Left forelimb (tissue), 1 donor: ENCODE measurements at regions not wholly inside any gene's neighbourhood (a gene's known extent, or its start where the extent isn't known, plus 50 kb on each side); places are given as distances from the start of the nearest gene placed in this dataset.

Experiments used
- DNase-seq: peaks from one replicate; pipeline ENCODE4 v3.0.0-alpha.2; 2018; ENCODE audit warnings: low spot score

DNA sequence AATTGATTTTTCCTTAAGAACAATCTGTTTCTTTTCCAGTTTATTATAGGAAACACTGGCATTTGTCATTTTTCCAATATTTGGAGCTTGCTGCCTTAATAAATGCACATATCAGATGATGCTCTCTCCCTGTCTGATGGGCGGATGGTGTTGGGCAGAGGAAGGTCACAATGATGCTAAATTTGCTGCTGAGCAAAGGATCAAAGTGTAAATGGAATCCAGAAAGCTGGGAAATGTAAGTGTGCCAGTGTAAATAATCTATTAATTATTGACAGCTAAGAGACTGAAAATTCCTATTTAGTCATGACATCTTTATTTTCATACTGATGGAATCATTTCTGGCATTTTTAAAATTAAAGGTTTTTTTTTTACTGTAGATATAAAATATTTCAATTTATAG, 243.2 kb downstream of the PTBP2 start:
- no peak for DNase-seq

DNA sequence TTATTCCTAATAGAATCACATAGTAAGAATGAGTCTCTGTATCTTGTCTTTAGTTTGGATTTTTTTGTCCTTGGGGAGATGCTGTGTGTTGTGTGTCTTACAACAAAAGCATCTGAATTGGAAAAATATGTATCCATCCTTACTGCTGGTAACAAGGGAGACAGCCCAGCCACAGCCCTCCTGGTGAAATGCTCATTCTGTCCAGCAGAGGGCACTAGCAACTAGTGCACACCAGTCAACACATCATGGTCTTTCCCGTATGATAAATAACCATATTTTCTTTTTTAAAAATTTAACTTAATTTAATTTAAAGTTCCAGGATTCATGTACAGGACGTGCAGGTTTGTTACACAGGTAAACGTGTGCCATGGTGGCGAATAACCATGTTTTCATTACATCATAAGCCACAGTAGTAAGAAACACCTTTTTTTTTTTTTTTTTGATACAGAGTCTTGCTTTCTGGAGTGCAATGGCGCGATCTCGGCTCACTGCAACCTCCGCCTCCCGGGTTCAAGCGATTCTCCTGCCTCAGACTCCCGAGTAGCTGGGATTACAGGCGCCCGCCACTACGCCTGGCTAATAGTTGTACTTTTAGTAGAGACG, 245.1 kb downstream of the PTBP2 start:
- peak; percentile 79 for DNase-seq

DNA sequence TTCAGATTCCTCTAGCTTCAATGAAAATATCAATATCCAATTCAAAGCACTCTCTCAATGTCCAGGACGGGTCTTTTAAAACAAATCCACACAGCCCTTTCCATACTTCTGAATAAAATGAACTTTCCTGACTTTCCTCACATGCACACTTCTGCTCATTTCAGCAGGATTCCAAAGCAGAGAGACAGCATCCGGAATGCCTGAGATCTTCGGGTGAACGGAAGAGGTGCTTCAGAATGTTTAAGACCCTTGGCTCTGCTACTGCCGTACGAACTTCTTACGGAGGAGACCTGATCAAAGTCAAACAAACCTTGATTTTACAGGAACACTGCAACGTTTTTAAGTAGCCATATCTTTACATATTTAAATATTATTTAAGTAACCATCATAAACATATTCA, 245.7 kb downstream of the PTBP2 start:
- DNase-seq = no peak

DNA sequence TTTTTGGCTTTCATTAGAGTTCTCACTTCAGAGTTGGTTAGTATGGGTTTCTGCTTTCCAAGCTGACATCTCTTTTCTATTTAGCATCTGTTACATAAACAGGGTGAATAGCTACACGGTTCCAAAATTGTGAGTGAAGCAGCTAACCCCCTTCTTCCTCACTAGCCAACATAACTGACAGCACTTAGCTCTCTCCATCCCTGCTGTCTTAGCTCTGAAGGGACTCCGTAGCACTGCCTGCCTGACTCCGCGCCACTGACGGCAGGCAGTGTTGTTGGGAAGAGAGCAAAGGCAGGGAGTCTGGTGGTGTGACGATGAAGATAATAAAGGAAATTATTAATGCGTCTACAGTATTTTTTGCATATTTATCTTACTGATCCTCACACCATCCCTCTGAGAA, 247.0 kb downstream of the PTBP2 start:
- DNase-seq = no peak

DNA sequence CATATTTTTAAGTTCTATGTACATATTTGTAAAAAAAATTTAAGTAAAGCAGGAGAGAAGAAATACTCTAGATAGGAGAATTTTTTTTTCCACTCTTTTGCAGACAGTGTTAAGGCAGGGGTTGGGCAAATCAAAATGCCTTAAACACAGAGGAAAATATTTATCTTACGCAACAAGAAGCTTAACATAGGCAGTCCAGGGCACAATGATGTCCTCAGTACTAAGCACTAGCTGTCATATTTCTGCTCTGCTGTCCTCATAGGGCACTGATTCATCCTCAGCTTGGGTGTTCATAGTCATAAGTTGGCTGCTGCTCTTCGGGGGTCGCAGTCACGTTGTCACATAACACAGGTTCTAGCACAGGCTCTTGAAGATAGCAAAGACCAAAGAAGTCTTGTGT, 247.4 kb downstream of the PTBP2 start:
- no peak for DNase-seq

DNA sequence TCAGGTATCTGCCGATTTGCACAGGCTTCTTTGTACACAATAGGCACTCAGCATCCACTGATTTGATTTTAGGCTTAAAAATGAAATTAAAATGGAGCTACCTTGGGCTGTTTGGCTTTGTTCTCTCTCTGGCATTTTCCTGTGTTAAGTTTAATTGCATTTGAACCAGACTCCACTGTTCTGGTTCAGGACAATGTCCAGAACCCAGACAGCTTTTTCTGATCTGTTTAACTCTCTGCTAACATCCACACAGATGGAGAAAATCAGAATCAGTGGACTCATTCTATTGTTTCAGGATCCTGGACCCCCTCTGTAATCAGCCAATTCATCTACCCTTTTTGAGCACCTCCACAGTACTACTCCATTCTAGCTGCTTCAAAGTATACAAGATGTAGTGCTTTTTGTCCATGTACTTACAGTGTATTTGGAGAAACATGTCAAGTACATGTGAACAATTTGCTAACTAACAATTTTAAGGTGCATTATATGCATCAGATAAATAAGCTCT, 248.1 kb downstream of the PTBP2 start:
- DNase-seq = no peak

DNA sequence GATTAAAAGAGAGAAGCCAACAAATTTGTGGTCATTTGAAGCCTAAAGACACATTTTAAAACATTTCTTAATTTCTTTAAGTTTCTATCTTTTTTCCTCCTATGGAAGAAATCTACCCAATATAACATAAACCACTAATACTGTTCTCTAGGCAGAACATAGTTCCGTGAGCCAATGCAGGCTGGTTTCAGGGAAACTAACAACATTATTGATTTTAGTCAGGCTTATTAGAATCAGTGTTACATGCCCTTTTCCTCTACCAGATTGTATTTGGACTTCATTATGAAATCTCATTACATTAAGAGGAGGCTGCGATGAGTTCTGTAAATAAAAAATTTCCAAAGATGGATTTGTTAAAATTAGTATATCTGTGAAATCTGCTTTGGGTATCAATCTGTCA, 249.9 kb downstream of the PTBP2 start:
- no peak for DNase-seq

DNA sequence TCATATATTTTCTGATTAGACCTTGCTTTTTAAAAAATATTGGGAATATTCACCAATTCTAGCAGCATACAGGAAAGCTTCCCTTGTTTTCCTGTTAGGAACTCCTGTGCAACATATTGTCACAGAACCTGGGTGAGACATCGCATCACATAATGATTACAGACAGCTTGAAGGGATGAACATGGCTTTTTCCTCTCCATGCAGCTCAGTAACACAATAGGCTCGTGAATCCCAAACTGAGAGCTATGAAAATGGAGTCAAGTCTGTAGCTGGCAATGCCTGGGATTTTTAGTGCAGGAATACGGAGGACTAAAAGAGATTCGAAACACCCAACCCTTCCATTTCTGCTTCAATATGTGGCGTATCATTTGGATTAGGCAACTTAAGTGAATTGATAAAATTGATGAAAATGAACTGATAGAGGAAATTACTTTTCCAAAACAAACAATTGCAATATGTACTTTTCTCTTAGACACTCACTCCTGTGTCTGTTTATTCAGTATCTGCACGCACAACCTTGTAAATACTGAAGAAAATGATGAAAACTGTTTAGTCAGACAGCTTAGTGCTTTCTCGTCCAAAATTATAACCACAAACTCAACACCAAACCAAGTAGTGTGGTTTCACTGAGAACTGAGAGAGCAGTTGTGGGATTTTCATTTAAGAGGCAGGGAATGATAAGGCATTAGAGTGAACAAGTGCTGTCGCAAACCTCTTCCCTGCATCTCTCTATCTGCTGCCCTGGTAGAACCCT, 250.4 kb downstream of the PTBP2 start:
- DNase-seq = no peak

DNA sequence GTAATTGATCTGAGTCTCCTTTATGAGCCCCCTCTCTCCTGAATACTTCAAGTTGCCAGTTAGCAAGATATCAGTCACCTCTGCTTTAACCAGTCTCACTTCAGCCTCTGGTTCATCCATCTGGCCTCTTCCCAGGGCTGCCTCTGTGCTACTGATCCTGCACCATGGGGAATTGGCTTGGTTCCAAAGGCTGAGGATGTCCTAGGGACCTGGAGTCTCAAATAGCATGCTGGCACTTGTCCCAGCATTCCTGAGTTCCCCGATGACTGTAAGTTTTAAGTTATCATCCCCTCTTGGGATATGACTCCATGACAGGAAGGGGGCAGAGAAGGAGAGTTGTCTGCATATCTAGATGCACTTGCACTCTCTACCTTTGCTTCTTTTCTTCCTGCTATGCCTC, 252.0 kb downstream of the PTBP2 start:
- DNase-seq = no peak

DNA sequence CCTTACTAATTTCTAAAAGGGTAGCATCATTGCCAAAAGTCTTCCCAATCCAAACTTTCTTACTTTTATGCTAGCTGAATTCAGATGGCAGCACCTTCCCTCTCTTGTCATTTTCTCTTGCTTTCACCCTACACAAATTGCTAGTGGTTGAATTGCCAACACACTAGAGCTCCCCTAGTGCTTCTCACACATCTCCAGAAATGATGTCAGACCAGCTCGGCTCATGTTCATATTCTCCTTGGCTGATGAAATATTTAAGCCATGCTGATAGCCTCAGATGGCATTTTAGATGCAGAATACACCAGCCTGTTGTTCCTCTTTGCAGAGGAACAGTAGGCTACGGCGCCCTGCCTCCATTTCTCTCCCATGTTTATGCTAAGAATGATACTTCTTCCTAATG, 256.9 kb downstream of the PTBP2 start:
- DNase-seq = no peak

DNA sequence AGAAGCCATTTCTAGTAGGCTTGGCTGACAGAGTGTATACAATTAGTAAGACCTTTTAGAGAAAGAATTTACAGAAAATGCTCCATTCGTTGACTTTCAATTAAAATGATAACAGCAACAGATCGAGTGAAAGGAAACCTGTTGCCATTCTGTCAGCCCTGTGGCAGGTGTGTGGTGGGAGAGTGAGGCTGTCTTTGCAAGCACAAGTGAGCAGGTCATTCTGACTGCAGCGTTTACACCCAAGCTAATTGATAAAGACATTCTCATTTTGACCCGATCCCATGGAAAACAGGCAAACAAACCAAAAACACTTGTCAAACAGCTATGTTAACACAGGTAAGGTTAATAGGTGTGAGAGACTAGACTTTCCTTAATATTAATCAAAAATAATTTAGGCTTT, 257.3 kb downstream of the PTBP2 start:
- DNase-seq = no peak

DNA sequence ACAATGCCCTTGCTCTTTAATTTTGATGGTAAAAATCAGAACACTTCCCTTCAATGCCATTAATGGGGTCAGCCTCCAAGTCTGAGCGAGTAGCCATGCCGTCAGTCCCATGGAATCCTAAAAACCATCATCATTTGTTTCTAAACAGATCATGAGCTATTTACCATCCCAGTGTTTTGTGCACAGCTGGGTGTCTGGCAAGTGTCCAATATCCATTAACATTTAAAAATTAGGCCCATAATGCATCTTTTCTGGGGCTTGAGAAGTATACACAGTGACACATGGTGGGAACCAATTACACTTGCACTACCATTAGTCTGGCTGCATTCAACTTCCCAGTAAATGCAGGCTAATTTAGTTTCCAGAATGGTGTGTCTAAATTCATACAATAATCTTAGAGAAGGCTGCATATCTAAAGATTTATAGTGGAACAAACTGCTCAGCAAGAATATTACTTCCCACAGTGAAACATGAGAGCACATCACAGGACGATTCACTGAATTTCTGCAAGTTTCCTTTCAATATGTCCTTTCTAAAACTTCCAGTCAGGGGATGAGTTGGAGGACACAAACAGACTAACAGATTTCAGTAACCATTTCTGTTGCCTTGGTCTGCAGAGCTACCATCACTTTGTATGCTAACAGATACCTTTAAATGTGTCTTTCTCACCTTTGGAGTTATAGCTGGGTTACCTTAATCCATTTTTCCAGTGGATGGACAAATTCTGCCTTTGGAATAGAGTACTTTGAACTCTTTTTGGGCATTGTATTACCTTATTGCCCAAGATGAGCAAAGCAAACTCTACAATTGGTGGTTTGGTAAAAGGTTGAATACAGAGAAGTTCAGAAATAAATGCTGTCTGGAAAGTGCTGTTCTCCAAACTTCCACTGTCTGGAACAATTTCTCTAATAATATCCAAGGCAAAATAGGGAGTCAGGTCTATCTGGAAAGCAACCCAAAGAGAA, 258.0 kb downstream of the PTBP2 start:
- no peak for DNase-seq

DNA sequence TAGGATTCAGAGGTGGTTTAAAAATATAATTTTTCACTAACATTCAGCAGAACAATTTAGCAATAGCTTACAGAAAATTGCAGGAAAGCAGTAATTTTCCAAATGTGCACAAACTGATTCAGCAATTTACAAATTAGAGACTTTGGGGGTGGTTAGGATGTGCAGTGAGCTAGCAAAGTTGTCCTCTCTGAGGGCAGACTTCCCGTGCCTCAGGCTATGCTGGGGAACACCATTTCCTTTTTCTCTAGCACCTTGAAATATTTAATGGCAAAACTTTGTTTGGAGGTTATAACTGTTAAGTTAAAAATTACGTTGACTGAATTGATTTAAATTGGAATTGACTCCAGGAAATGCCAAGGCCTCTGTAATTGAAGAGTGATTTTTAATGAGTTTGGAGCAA, 258.9 kb downstream of the PTBP2 start:
- DNase-seq = no peak

DNA sequence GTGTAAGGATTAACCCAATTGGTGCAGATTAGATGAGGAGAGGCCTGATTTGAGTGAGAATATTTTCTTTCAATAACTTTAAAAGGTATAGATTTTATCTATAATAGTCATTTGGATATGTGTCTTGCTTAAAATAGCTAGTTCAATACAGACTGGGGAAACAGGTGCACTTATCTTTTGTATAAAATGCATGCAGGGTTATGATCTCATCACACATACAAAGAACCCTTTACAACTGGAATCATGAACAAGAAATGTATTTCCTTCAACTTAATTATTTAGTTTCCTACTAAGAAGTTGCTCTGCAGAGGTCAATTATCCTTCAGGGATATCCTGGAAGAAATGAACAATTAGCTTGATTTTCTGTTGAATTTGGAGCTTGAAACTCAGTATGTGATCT, 259.6 kb downstream of the PTBP2 start:
- DNase-seq = no peak

DNA sequence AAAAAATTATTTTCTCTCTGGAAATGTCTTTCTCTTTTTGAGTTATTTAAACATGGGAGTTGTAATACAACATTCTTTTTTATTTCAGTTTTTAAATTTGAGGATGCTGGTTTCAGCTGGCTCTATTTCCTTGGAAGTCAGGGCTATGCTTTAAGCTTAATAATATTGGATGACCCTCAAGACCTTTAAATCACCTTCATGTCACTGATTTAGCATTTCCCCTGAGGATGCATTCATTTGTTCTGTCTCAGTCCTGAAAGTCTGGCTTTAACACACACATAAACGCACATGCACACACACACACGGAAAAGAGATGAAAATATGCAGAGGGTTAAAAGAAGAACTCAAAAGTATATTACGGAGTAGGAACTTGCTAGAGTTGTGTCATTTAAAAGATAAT, 260.5 kb downstream of the PTBP2 start:
- no peak for DNase-seq

DNA sequence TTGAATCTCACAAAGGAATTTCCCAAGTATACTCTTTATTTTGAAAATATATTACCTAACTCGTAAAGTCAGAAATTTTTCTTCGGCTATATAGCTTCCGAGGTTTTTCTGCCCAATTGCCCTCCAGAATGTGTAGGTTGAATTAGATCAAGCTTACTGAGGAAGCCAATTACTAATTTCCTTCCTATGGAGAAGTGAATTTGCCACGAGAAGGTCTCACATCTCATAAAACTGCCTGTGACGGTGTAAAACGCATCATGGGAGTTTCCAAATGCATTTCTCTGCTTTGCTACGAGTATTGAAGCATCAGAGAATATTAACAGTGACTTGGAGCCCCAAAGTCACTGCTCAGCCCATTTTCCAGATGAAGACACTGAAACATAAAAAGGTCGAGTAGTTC, 262.3 kb downstream of the PTBP2 start:
- no peak for DNase-seq

DNA sequence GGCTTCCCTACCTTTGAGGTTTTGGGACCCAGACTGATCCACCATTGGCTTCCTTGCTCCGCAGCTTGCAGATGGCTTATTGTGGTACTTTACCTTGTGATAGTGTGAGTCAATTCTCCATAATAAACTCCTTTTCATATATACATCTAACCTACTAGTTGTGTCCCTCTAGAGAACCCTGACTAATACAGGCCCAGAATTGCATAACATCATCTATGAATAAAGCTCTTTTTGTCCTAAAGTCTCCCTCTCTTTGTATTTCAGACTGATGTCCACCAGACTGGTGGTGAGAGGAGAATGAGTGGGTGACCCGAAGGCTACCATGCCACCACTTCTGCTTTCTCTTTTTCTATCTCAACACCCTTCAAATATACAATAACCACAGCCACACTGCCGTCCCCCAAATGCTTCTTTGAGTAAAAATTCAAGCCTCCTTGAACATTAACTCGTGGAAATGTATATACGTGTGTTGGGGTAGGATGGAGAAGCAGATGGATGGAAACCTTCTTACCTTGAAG, 265.7 kb downstream of the PTBP2 start:
- no peak for DNase-seq

DNA sequence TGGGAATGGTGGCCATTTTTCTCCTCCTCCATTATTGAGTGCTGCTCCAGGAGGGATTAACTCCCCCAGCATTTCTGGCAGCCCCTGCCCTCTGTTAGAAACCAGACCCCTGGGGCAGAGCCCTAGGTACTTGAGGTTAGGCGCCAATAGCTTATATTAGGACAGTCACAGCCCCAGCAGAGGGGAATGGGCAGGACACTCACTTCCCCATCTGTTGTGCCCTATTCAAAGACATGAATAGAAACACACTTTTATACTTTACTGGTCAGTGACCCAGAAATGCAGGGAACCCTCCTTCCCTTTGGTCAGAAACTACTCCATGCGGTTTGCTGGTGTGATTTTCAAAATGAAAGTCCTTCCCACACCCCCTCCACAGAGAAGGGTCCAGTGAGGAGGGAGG, 267.7 kb downstream of the PTBP2 start:
- no peak for DNase-seq

DNA sequence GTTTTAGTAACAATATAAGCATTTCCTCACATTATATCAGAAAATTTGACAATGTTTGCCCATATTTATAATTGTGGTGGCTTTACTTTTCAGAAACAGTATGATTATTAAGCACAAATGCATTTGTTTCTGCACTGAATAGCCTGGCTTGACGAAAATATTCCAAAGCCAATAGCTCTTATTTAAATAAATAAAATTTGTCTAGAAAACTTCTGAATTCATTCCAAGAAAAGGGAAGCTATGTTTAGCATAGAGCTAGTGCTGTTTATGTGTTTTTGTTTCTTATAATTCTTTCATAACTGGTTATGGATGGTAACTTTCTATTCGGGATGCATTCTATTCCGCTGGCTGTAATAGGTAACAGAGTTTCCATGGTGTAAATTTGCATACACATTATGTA, 268.6 kb downstream of the PTBP2 start:
- no peak for DNase-seq

DNA sequence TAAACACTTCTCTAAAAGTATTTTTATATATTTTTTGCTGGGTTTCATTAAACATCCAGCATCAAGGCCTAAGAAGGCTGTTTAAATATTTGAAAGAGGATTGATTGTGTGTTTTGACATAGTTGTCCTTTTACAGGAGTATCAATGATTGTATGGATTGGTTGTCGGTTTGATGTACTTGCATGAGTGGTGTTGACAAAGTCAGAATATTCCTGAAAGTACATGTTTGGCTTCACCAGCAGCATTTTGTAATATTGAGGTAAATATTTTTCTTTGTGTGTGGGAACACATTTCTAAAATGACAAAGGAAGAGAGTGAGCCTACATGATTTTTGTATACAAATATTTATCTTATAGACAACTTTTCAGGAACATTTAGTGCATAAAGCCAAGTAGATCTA, 269.7 kb downstream of the PTBP2 start:
- no peak for DNase-seq

DNA sequence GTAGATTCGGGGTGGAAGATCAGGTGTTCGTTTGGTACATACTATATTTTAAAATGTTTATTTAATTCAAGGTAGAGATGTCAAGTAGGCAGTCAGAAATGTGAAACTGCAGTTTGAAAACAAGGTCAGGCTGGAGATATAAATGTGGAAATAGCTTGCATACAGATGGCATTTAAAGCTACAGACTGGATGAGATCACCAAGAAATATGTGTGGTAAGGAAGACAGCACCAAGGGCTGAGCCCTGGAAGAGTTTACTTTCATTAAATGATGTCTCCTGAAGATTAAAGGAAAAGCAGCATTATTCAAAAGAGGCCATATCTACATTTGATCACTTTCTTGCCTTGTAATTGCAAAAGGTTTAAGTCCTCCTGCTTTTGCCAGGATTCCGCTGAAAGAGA, 271.3 kb downstream of the PTBP2 start:
- no peak for DNase-seq

DNA sequence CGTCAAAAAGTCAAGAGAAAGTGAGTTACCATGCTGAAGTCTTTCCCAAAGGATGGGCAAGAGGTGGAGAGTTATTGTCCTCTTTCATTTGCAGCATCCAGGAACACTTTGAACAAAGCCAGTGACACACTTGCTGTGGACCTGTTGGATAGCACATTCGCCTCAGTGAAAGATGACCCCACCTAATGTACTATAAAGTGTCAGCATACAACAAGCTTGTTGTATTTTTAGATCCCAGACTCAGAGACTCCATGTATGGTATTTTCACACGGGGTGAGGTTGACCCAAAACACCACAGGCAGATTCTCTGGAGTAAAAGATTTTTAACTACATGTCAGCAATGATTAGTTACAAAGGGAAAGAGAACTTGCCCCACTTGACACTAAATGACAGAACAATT, 273.8 kb downstream of the PTBP2 start:
- DNase-seq = no peak

DNA sequence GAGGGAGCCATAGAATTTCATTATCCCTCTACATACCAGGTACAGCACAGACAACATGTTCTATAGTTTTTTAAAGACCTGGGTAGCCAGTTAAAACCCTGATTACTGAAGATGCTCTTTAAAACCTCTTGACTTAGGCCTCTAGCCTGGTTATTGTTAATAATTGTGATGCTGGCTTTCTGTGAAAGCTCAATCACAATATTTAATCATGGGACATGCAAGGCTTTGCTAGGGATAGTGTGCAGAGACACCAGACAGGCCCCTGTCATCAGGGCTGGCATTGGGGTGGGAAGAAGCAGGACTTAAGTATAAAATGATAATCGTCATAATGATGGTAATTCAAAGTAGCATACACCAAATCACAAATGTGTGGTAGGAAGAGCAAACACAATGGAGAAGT, 274.4 kb downstream of the PTBP2 start:
- DNase-seq = no peak
